ENCODE measurements at regions not wholly inside any gene's neighbourhood (a gene's known extent, or its start where the extent isn't known, plus 50 kb on each side); places are given as distances from the start of the nearest gene placed in this dataset.

DNA sequence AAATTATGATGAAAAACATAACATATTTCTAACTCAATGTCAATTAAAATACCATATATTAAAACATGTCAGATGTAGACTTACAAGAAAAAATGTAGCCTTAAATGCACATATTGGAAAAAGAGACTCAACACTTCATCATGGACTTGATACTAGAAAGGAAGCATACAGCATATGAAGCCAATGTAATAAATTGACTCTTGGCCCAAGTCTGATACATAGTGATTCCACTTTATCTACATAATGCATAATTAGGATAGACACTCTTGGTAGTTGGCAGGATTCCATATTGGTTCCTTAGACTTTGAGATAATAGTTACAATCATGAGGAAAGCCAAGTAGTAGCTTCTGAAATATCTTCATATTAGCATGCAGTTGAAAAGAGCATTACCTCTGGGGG is 1067.0 kb downstream of the PCDH17 start:
- CTCF ChIA-PET (ENCODE audit: low intra/inter-chr PET ratio, low total read pairs) = no interaction called here
- intact Hi-C loops (cut with micrococcal nuclease; ENCODE audit: unreplicated experiment) = no loop called here
- Histone ChIP-seq H3K36me3 (replicated peaks in 1 of 2; ENCODE audit: control insufficient read depth in 1 of 2, insufficient read depth in 2 of 2, low read length in 2 of 2) (no peaks in the 10 kb centered on the region), H4K20me1 (ENCODE audit: insufficient read depth, low read length) (no peaks in the 10 kb centered on the region), H3K9ac (ENCODE audit: insufficient read depth, low read depth, low read length) (no peak overlapping the region), H2AFZ (ENCODE audit: low read length) (no peak overlapping the region), H3K9me3 (ENCODE audit: low read length) (peaks cover 52% of the 10 kb centered on the region), H3K4me2 (ENCODE audit: low read depth, low read length) (no peak overlapping the region), H3K4me1 (ENCODE audit: insufficient read depth, low read length) (no peaks in the 10 kb centered on the region), H3K4me3 (replicated peaks in 1 of 3; ENCODE audit: insufficient read depth in 1 of 3, low read depth in 2 of 3, low read length in 3 of 3) (no peak overlapping the region), H3K27ac (ENCODE audit: extremely low read length, insufficient read depth, low read length) (no peak overlapping the region), H3K79me2 (ENCODE audit: insufficient read depth, low read length) (no peaks in the 10 kb centered on the region), H3K27me3 (ENCODE audit: control insufficient read depth in 1 of 2, insufficient read depth in 2 of 2, low read length in 2 of 2) (no peaks in the 10 kb centered on the region)
- no TSS peak for BruUV-seq (replicated peaks)
- FAIRE-seq (no peak), DNase-seq (ENCODE audit: low spot score) (no peak), ATAC-seq (no peak)
- POLR2A ChIA-PET = no interaction called here
- in situ Hi-C loops (cut with HindIII; ENCODE audit: extremely low pct_ligation_motif_present, low pct_unique_long_range_greater_than_20kb) = no loop called here
- TF ChIP-seq TBL1XR1 (IDR thresholded peaks at IDR 0.05; ENCODE audit: borderline replicate concordance, low read length, partially characterized antibody) (no peak), PHF21A (CRISPR knock-in tag; IDR thresholded peaks at IDR 0.05) (no peak), ZNF792 (CRISPR knock-in tag; IDR thresholded peaks at IDR 0.05) (no peak), ZNF639 (CRISPR knock-in tag; conservative IDR thresholded peaks at IDR 0.05) (no peak), U2AF1 (optimal IDR thresholded peaks at IDR 0.05; ENCODE audit: low read depth, low read length) (no peak), IRF1 (CRISPR knock-in tag; IDR thresholded peaks at IDR 0.05; ENCODE audit: low read depth) (no peak), ZNF777 (CRISPR knock-in tag; IDR thresholded peaks at IDR 0.05) (no peak)
- TF ChIP-seq, protein P1, sequence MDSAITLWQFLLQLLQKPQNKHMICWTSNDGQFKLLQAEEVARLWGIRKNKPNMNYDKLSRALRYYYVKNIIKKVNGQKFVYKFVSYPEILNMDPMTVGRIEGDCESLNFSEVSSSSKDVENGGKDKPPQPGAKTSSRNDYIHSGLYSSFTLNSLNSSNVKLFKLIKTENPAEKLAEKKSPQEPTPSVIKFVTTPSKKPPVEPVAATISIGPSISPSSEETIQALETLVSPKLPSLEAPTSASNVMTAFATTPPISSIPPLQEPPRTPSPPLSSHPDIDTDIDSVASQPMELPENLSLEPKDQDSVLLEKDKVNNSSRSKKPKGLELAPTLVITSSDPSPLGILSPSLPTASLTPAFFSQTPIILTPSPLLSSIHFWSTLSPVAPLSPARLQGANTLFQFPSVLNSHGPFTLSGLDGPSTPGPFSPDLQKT (CRISPR knock-in tag; IDR thresholded peaks at IDR 0.05; ENCODE audit: borderline replicate concordance) = no peak

Data from HepG2 (cell line).